CD4-positive, alpha-beta T cell treated with Interferon alpha-2 for 1 hour (primary cell): ENCODE measurements at regions not wholly inside any gene's neighbourhood (a gene's known extent, or its start where the extent isn't known, plus 50 kb on each side); places are given as distances from the start of the nearest gene placed in this dataset.
"Not testable (repeated sequence)": the region's sequence is repeated elsewhere in the genome, so short reads cannot be mapped to it uniquely, and the experiment has no call there.

Experiments
- DNase-seq, 2 donors: peaks; one replicate each; pipeline ENCODE4 v3.0.0-alpha.2; 2020 to 2022

GRCh38 chr12:47343684-47344567 lies 264.2 kb upstream of the AMIGO2 start:
- DNase-seq: no peak

- no peak for DNase-seq
Measured at GRCh38 chr12:47340411-47341015, 260.8 kb upstream of the AMIGO2 start.

- no peak for DNase-seq
Measured at GRCh38 chr12:47337581-47337980, 257.8 kb upstream of the AMIGO2 start.

- not testable (repeated sequence) for DNase-seq
Measured at GRCh38 chr12:47333271-47333858, 253.6 kb upstream of the AMIGO2 start.

DNA sequence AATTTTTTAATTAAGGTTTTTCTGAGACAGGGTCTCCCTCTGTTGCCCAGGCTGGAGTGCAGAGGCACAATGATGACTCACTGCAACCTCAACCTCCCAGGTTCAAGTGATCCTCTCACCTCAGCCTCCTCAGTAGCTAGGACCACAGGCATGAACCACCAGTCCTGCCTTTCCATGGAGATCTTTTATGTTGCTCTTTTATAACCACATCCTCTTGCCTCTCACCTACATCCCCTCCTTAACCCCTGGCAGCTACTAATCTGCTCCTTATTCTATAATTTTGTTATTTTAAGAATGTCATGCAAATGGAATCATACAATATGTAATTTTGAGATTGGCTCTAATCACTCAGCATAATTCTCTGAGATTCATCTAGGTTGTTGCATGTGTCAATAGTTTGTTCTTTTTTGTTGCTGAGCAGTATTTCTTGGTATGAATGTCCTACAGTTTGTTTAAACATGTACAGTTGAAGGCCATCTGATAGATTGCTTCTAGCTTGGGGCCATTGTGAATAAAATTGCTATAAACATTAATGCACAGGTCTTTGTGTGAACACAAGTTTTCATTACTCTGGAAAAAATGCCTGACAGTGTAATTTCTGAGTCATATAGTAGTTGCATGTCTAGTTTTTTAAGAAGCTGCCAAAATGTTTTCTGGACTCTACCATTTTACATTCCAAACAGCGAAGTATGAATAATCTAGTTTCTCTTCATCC lies 249.2 kb upstream of the AMIGO2 start:
- DNase-seq: no peak

GRCh38 chr12:47326190-47326589 lies 246.4 kb upstream of the AMIGO2 start:
- DNase-seq: no peak

DNA sequence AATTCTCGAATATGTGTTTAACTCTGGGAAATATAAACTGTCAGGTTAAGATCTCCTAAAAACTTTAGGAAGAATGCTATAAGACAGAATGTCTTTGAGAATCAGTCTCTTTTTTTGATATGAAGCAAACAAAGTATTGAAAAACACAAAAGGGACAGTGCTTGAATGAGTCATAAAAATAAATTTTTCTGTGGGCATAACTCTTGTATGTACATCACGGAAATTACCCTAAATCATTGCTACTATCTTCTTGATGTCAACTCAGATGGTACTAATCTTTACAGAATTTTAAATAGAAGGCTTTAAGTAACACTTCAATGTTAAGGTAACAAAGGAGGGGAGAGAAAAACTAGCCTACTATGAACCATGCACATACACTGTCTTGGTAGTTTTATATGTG lies 244.0 kb upstream of the AMIGO2 start:
- no peak for DNase-seq

DNA sequence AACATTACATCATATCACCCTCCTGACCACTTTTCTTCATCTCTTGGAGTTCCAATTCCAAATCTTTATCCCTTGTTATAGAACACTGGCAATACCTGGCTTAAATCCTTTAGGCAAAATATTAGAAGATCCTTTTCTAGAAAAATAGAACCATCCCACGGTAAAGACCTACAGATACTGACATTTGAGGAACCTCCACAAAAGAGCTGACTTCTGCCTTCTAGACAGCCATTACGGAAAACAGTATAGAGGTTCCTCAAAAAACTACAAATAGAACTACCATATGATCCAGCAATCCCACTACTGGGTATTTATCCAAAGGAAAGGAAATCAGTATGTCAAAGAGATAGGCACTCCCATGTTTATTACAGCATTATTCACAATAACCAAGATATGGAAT lies 241.7 kb upstream of the AMIGO2 start:
- no peak for DNase-seq

- DNase-seq: no peak
Measured at GRCh38 chr12:47319746-47320145, 240.0 kb upstream of the AMIGO2 start.

DNA sequence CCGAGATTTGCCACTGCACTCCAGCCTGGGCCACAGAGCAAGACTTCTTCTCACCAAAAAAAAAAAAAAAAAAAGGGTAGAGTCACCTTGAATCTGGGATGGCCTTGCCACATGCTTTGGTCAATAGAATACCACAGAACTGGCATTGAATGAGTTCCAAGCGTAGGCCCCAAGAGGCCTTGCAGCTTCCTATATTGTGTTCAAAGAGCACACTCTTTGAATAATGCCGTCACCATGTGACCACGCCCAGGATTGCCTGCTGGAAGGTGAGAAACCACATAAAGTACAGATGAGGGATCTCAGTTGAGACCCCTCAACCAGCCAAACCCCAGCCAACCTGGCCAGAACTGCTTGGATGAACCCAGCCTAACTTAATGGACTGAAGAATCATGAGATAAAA lies 239.2 kb upstream of the AMIGO2 start:
- DNase-seq: no peak

DNA sequence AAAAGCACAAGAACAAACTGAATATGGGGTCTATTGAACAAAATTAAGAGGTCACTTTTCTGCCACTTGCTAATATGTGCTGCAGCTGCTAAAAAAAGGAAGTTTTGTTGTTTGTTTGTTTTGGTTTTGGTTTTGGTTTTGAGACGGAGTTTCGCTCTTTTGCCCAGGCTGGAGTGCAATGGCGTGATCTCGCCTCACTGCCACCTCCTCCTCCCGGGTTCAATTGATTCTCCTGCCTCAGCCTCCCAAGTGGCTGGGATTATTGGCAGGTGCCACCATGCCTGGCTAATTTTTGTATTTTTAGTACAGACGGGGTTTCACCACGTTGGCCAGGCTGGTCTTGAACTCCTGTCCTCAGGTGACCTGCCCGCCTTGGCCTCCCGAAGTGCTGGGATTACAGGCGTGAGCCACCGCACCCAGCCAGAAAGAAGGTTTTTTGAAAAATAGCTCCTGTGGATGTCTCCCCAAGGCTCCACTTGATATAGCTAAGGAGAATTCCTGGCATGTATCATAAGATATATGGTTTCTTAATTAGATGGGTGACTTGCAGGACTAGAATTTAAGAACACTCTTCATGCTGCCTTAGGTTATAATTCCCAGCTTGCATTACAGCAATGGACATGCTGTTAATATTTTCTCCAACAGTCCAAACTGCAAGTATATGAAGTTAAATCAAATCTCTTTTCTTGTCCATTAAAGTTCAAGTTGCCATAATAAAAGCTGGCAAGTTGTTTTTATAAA lies 237.6 kb upstream of the AMIGO2 start:
- peak; percentile 22 to 54 for DNase-seq

GRCh38 chr12:47316609-47317049 lies 236.9 kb upstream of the AMIGO2 start:
- DNase-seq: no peak

DNA sequence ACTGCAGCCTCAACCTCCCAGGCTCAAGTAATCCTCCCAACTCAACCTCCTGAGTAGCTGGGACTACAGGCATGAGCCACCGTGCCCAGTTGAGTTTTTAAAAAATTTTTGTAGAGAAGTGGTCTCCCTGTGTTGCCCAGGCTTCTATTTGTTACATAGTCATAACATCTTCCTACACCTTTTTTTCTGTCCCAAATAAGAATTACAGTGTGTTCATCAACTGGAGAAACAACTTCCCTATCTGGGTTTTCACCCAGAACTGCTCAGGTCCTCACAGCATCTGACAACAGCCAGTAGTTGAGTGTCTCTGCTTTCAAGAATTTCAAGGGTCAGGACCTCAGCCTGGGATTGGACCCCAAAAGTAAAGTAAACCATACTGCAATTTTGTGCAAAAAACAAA lies 235.2 kb upstream of the AMIGO2 start:
- DNase-seq: no peak

DNA sequence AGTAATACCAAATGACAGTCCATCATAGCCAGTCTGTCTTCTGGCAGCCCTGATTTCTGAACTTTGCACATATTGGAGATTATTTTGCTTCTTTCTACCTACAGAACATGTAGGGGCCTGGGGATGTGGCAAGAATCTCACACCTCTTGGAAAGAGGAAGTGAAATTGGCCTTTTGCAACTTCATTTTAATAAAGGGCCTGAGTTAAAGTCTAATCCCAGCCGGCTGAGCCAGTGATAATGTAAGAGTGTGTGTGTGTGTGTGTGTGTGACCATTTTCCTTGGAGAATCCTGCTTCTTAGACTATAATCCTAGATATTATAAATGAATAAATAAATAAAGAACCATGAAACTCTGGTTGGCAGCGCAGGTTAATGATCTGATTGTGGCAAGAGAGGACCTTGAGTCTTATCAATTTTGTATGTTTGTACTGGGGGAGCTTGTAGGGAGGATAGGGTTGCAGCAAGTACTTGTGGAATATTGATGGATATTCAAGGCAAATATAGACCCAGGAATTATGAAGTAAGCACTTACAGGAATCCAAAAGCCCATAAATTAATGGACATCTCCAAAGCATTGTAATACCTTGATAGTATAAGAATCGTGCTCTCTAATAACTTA lies 233.2 kb upstream of the AMIGO2 start:
- DNase-seq: no peak

DNA sequence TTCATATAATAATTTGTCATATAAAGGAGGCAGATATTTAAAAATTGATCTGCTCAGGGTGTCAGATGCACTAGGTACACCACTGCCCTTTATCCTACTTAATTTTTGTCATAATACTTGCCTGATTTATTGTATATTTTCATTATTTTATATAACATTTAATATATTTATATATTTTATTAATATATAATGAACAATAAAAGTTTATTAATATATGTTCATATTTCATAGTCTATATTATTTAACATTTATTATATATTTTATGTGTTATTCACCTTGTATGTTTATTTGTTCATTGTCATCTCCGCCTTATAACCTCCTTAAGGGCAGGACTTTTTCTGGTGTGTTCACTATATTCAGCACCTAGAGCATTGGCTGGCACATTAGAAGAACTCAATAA lies 232.4 kb upstream of the AMIGO2 start:
- no peak for DNase-seq

- no peak for DNase-seq
Measured at GRCh38 chr12:47311568-47311967, 231.8 kb upstream of the AMIGO2 start.

- no peak for DNase-seq
Measured at GRCh38 chr12:47311010-47311409, 231.3 kb upstream of the AMIGO2 start.

GRCh38 chr12:47308672-47309071 lies 228.9 kb upstream of the AMIGO2 start:
- no peak for DNase-seq

DNA sequence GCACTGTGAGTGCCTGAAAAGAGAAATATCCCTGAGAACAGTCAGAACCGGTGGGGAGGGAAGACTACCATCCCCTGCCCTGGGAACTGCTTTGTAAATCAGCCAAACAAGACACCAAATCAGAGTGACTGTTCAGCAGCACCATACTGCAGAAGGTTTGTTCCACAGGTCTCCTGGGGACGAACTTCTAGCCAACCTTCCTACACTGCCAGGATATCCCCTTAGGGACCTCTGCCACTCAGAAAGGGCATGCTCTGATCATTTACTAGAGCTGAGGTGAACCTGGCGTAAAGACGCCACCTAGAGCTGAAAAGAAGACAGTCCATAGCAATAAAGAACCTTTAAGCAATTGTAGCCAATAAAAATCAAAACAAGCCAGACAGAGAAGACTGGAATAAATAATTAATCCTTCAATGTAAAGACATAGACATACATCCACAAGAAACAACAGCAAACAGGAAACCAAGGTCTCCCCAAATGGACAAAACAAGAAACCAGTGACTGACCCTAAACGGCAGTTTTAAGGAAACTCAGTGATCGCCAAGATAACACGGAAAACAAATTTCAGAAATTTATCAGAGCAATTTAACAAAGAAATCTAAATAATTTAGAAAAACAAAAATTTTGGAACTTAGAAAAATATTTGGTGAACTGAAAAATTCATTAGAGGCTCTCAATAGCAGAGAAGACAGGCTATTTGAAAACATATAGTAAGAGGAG lies 228.1 kb upstream of the AMIGO2 start:
- peak; percentile 70 to 81 for DNase-seq

- peak; percentile 69 to 71 for DNase-seq
Measured at GRCh38 chr12:47306773-47307679, 227.3 kb upstream of the AMIGO2 start.
